GM21515 (cell line): ENCODE measurements at regions not wholly inside any gene's neighbourhood (a gene's known extent, or its start where the extent isn't known, plus 50 kb on each side); places are given as distances from the start of the nearest gene placed in this dataset.

ENCODE experiments used
- ATAC-seq: cut with Tn5 transposase; IDR thresholded peaks from one replicate; pipeline ENCODE4 v1.9.1; 2021; ENCODE audit not compliant: unreplicated experiment

DNA sequence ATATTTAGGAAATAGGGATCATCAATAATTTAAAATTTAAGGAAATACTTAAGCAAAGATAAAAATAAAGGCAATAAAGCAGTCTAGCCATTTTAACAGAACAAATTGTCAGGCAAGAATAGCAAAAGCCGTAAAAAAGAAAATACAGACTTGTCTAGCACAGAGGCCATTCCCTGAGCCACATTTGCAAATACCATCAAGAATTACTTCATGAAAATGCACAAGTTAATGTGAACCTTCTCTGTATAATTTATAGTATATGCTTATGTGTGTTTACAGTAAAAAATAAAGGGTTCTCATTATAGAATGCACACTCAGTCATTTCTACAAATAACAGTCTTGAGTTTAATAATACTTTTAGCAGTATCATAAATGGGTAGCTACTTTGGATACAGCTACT lies 505.9 kb upstream of the CPEB2 start:
- ATAC-seq: no peak

DNA sequence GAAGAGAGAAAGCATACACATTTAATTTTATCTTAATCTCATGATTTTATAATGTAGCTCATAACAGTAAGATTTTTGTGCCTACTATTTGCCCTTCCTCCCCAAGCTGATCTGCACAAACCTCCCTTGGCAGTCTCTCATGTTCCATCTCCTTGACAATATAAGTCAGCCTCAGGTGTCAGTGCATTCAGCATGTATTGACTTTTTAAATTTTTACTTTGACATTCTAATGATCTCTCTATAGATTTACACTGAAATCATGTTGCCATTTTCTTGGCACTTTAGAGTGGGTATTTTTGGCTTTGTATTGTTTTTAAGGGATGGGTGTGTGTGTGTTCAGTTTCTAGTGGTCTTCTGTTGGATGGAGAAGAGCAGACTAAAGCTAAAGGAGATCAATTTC lies 505.3 kb upstream of the CPEB2 start:
- no peak for ATAC-seq

DNA sequence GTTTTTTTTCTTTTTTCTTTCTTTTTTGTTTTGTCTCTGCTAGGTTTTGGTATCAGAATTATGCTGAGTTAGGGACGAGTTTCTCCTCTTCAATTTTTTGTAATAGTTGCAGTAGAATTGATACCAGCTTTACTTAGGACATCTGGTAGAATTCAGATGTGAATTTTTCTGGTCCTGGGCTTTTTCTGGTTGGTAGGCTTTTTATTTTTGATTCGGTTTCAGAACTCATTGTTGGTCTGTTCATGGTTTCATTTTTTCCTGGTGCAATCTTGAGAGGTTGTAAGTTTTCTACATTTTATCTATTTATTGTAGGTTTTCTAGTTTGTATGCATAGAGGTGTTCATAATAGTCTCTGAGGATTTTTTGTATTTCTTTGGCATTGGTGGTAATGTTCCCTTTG lies 498.1 kb upstream of the CPEB2 start:
- ATAC-seq: no peak

DNA sequence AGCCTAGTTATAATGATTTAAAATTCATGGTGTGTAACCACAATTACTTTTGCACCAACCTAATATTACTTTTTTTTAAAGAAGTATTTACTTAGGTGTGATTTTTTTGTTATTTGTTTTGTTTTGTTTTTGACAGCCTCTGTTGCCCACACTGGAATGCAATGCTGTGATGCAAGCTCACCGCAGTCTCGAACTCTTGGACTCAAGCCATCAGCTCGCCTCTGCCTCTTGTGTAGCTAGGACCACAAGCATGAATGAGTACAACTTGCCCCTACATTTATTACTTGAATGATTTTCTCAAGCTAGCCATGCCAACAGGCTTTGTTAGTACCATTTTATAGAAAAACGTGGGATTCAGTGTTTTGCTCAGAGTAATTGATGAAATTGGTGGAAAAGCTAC lies 488.8 kb upstream of the CPEB2 start:
- no peak for ATAC-seq

DNA sequence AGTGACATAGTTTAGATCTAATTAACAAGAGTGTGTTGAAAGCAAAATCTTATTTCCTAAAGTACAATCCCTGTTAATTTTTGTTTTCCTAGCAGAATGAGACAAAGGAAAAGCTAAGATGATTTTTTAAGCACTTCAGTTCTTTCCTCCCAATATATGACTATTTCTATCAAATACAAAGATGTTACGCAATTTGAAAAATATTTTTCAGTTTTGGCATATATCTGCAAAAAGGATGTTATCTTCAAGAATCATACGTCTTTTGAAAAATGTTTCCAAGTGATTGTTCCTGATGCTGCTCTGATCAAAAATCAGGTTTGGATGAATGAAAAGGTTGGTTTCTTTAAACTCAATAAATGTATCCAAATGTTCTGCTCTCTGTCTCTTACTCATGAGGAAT lies 486.7 kb upstream of the CPEB2 start:
- ATAC-seq: no peak

DNA sequence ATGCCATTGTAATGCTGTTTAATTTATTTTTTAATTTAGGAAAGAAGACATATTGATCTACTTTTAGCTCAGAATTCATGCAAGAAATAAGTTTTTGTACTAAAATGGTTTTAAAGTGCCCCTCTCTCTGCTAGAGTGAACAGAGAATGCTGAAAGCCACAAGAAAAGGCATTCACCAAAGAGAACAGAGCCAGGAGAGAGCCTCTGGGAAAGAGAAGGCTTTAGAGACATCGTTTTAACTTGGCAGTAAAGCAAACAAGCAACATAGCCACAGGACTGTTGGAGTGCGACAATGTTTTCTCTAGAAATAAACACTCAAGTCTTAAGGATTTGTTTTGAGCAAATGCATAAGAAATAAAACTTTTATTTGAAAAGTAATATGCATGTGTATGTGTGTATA lies 484.1 kb upstream of the CPEB2 start:
- ATAC-seq: no peak

DNA sequence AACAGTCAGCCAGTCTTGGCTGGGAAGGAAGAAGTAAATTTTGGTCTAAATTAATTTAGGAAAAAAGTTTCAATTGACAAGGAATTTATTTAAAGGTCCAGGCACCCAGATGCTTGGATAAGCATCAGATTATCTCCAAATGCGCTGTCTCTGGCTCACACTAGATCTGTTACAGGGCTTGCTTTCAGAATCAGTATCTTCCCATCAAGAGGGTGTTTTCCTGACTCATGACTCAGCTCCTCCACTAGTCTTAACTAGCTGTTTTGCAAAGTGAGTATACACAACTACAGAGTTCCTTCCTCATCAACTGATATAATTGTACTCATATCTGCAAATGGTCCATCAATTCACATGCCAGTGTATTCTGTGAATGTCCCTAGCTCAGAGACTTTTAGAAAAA lies 482.1 kb upstream of the CPEB2 start:
- ATAC-seq: no peak

DNA sequence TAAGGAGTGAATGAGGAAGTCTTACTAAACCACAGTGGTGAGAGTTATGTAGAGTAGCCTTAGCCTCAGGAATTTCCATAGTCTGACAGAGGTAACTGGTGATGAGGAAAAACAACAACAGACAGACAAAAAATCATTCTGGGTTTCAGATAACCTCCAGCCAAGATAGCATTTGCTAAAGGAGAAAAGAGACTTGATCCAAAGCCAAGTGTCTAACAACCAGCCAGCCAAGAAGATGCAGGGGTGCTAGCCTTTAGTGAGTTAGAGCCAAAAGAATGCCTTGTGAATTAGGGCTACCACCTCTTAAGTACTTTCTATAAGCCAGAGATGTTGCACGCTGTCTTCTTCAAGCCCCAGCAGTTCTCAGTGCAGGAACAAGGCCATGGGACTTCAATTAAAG lies 478.0 kb upstream of the CPEB2 start:
- ATAC-seq: no peak

DNA sequence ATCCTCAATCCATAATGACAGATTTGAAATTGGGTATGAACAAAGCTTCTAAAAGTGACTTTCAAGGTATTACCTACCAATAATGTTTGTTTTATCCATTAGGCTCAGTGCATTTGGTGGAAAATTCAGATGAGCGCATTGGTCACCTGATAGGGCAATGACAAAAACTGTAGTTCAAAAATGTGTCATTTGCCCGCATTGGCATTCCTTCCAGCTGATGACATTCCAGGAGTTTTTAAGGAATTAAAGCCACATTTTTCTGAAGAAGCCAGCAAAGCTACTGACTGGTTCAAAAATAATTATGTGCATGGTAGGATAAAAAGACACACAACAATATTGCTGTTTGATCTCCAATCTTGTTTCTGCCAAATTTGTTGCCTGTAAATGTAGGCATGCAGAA lies 473.4 kb upstream of the CPEB2 start:
- ATAC-seq: no peak

DNA sequence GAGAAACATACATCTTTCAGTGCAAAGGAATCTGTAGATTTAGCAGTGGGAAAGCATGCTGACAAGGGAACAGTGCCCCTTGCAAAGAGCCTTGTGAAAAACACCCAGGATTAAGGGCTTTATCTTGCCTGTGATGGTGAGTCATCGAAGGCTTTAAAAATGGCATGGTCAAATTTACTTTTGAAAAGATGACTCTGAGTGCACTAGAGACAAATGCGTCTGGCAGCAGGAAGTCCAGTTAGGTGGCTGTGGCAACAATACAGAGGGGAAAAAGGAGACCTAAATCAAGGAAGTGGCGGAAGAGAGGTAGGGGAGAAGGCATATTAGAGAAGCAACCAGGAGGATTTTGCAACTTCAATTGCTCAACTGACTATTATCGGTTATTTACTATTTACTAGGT lies 472.6 kb upstream of the CPEB2 start:
- ATAC-seq: no peak

DNA sequence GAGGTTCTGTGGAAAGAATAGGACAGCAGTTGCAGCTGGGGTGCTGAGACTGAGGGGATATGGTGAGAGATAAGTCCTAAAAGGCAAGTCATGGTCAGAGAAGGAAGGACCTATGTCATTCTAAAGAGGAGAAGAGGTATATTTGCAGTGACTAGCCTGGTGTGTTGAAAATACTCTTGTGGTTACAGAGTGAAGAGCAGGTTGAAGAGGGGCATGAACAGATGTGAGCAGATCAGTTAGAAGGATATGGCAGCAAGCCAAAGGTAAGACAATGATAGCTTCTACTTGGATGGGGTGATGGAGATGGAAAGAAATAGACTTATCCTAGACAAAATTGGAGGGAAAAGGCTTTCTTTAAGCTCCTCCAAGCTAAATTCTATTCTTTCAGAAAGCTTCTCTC lies 469.8 kb upstream of the CPEB2 start:
- ATAC-seq: no peak

DNA sequence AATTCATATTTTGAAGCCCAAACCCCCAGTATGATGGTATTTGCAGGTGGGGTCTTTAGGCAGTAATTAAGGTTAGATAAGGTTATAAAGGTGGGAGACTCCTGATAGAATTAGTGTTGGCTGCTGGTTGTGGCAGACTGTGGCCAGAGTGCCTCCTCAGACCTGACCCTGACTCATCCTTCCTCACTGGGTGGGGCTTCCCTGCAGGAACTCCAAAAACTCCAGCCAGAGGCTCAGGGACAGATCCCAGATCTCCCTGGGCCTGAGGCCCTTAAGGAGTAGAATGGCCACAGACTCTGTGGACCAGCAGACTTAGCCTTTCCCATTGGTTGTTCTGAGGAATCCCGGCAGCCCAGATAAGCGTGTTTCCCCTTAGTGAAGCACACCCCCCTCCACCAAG lies 463.0 kb upstream of the CPEB2 start:
- no peak for ATAC-seq

DNA sequence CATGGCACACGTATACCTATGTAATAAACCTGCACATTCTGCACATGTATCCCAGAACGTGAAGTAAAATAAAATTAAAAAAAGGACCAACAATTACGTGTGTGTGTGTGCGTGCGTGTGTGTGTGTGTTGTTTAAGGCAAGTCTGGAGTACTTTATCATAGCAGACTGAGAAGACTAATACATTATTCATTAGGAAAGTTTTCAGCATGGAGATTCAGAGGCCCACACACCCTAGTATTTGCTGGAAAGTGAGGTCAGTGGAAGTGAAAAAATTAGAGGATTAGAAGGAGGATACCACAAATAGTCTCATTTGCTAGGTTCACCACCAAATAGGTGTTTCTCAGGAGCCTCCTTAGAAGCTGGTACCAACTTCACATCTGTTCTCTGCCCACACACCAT lies 457.1 kb upstream of the CPEB2 start:
- no peak for ATAC-seq

DNA sequence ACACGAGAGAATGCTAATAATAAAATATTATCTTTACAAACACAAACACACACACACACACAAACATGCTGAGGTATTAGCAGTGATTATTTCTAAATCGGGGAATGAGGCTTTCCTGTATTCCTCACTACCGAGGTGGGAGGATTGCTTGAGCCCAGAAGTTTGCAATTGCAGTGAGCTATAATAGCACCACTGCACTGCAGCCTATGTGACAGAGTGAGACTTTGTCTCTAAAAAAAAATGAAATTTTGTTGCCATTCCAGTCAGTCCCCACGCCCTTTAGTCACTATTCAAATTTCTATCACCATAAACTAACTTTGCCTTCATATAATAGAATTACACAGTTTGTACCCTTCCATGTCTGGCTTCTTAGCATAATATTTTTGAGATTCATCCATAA lies 456.5 kb upstream of the CPEB2 start:
- no peak for ATAC-seq

DNA sequence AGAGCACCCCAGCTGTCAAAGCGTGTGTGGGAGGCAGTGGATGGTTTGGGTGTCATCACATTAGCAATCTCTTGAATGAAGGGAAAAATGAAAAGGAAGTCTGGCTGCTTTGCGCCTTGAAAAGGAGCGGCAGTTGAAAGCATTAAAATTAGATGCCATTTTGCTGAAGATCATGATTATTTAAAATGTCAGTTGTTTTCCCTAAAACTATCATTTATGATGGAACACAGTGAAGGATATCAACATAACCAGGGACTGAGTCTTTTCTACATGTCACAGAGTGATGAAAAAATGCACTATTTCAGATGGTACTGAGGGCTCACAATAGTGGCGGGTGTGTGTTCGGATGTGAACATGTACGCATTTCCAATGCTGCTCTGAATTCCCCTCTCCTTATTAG lies 450.2 kb upstream of the CPEB2 start:
- no peak for ATAC-seq

DNA sequence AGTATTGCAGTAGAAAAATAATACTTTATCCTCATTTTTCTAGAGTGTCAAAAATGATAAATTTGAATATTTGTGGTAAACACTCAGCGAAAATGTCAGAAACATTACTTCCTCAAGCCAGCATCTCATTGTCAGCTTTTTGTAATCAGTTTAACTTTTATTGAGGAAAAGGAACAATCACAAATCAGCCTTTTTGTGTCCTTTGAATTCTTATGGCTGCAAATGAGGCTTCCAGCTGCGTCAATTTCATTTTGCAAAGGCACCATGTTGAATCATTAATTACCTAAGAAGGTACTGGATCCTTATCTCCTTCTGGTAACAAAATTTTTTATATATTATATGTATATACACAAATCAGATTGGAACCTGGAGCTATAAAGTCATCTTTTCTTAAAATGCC lies 442.6 kb upstream of the CPEB2 start:
- no peak for ATAC-seq

DNA sequence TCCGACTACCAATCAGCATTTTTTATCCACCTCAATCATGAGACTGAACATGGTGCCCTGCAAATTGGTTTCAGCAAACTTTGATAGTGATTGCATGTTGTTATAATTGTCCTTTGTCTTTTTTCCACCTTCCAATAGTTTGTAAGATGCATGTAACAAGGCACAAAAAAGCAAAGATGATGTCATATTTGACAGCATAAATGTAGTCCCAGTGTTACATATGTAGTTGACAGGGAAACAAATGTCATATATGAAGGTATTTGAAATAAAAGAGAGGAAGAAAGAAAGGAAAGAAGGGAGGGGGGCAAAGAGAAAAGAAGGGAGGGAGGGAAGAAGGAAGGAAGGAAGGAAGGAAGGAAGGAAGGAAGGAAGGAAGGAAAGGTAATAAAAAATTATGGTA lies 441.7 kb upstream of the CPEB2 start:
- ATAC-seq: no peak

DNA sequence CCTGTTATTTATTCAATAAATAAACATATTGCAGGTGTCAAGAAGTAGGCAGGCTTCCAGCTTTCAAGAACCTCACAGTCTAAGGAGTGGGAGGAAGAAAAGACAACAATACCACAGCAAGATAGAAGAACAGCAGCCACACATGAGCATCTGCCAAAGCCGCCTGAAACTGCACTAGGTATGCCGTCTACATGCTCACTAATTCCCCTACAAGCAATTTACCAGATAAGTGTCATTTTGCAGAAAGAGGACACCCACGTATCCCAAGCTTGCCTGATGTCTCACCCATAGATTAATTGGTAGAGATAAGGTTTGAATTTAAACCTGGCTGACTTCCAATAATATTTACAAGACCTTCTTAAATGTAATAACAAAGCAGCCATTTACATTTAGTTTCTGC lies 439.4 kb upstream of the CPEB2 start:
- ATAC-seq: no peak

DNA sequence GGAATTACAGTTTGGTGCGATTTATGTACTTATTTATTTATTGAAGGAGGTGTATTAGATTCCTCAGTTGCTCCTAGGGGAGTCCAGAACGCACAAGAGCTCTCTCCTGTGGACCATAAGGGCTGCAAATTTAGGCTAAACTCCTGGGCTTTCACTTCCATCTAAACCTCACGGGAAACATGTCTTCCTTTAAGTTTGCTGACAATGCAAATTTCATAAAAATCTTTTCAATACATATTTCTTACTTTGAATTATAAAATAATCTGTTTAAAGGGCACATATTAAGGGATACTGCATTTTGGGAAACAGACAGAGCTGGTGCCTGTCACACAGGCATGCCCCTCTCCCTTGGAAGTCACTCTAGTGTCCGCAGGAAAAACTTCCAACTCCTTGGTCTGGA lies 438.0 kb upstream of the CPEB2 start:
- no peak for ATAC-seq

DNA sequence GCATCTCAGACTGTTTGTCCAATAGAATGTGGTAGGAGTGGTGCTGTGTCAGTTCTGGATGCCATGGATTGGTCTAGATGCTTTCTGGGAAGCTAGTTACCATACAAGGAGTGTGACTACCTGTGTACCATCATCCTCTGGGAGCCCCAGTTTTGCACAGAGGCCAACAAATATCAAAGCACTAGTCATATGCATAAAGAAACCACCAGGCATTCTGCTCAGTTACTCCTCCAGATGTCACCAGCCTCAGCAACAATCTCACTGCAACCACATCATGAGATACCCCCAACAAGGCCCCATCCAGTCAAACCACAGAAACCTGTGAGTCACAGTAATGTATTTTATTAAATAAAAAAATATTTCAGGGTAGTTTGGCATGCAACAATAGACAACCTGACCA lies 435.8 kb upstream of the CPEB2 start:
- ATAC-seq: no peak

DNA sequence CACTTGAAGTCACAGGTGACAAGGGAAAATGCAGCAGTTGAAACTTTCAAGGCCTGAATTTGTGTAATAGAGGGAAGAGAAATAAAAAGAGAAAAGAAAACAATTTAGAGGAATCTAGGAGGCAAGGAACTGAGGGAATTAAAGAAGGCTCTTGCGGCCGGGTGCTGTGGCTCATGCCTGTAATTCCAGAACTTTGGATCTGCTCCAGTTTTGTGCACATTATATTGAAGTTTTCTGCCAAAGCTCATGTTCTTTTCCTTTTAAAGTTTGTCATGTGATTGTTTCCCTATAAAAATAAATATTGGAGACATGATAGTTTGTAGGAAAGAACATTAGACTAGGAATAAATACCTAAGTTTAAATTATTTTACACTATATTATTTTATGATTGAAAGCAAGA lies 433.9 kb upstream of the CPEB2 start:
- ATAC-seq: no peak

DNA sequence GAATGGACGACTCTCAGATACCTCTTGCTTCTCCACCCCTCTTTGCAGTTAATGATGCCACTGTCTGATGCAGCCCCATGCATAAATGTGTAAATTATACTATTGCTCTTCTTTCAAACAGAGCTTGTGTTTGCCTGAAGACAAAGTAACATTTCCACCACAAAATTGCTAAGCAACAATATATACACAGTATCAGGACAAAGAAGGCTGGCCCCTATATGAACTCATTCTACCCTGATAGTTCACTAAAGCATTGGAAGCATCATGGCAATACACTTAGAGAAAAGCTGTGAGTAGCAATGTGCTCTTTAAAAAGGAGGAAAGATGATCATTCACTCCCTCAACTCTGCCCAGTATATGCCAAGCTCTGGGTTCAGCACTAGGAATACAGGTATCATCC lies 427.0 kb upstream of the CPEB2 start:
- no peak for ATAC-seq

DNA sequence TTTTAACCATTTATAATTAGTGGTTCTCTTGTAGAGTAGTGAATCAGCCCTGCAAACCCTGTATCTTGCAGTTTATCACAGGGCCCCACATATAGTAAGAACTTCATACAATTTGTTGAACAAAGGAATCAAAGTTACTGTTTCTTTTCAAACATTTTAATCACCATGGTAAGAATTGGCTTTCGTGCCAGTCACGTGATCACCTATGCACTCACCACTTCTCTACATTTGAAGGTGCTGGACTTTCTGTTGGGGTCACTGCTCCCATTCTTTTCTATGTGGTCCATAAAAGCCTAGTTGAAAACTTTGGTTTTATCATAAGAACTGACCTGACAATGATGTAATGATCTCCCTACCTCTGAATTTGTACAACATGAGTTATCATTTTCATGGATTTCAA lies 426.4 kb upstream of the CPEB2 start:
- ATAC-seq: no peak

DNA sequence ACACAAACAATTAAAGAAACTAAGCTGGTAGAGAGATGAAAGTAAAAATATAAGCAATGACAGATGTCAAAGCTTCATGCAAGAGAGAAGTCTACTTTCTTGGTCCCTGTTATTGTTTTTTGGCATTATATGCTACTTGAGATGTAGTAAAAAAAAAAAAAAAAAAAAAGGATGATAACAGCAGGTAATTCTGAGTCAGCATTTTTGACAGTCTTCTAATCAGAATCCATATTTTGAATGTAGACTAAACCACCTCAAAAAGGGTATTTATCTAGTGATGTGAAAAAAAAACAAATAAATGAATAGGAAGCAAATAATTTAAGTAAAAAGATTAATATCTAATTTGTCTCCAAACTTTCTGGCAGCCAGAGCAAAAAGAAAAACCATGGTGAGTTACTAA lies 422.2 kb upstream of the CPEB2 start:
- no peak for ATAC-seq
